Prostate gland (tissue), 2 donors: ENCODE measurements at regions not wholly inside any gene's neighbourhood (a gene's known extent, or its start where the extent isn't known, plus 50 kb on each side); places are given as distances from the start of the nearest gene placed in this dataset.
"Not testable (repeated sequence)": the region's sequence is repeated elsewhere in the genome, so short reads cannot be mapped to it uniquely, and the experiment has no call there.

Experiments
- CTCF ChIP-seq, 4 experiments: fragments of 200-600 bp in 2 of 4; fragments of 450-650 bp in 2 of 4; sonication (generic) in 2 of 4; IDR thresholded peaks; 1 replicate in 3 of 4; 2 replicates in 1 of 4; pipeline ENCODE4 v1.5.1; 2016 to 2019; ENCODE audit warnings: antibody characterized with exemption in 4 of 4, mild to moderate bottlenecking in 2 of 4, moderate library complexity in 2 of 4
- POLR2A ChIP-seq: fragments of 450-650 bp; IDR thresholded peaks from one replicate; pipeline ENCODE4 v1.6.1; 2016; ENCODE audit warnings: antibody characterized with exemption, mild to moderate bottlenecking

GRCh38 chr5:91296102-91296501, 87.0 kb downstream of the ARRDC3 start:
- not testable (repeated sequence) for TF ChIP-seq CTCF (IDR thresholded peaks at IDR 0.05); POLR2A
